GM19467 (cell line): ENCODE measurements at regions not wholly inside any gene's neighbourhood (a gene's known extent, or its start where the extent isn't known, plus 50 kb on each side); places are given as distances from the start of the nearest gene placed in this dataset.
"Not testable (repeated sequence)": the region's sequence is repeated elsewhere in the genome, so short reads cannot be mapped to it uniquely, and the experiment has no call there.

ENCODE experiments used
- ATAC-seq: cut with Tn5 transposase; IDR thresholded peaks from one replicate; pipeline ENCODE4 v1.9.1; 2021; ENCODE audit warnings: mild to moderate bottlenecking, moderate library complexity; ENCODE audit not compliant: unreplicated experiment

DNA sequence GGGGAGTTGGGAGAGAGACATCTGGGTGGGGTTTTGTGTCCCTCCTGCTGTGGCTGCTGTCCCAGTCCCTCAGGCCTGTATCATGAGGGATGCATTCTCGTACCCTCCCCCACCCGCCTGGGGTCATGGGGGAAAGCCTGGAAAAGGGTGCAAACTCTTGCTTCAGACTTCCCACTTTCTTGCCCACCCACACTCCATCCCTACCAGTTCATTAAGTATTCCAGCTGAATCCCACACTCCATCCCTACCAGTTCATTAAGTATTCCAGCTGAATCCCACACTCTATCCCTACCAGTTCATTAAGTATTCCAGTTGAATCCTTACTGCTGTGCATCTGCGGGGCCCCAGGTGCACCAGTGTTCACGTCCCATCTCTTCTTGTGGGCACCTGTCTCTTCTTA is 116.3 kb downstream of the ACAA2 start:
- no peak for ATAC-seq

DNA sequence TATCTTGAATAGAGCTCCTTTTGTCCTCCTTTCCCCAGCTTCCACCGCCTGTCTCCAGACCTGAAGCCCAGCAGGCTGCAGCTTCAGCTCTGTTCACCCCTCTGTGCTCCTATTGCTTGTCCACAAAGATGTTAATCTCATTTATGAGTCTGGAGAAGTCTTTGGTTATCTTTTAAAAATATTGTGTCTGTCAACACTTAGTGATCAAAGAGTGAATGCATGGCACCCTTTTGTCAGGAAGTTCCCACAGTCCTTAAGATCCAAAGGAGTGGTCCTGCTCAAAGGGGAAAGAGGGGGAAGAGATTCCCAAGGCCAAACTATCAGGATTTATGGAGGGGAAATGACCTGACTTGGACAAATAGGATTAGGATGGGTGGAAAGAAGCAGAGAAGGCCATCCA is 118.9 kb downstream of the ACAA2 start:
- ATAC-seq = no peak

DNA sequence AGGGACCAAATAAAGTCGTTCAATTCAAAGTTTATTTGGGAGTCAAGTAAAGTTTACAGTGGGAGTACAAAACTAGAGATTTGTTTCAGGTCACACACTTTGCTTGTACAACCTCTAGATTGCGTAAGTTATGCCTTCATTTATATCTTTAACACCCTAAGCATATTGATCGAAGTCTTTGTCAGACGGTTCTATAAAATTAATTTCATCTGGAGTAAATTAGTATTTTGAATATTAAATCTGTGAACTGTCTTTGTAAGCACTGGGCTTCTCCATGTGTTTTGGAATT is 119.7 kb downstream of the ACAA2 start:
- no peak for ATAC-seq

DNA sequence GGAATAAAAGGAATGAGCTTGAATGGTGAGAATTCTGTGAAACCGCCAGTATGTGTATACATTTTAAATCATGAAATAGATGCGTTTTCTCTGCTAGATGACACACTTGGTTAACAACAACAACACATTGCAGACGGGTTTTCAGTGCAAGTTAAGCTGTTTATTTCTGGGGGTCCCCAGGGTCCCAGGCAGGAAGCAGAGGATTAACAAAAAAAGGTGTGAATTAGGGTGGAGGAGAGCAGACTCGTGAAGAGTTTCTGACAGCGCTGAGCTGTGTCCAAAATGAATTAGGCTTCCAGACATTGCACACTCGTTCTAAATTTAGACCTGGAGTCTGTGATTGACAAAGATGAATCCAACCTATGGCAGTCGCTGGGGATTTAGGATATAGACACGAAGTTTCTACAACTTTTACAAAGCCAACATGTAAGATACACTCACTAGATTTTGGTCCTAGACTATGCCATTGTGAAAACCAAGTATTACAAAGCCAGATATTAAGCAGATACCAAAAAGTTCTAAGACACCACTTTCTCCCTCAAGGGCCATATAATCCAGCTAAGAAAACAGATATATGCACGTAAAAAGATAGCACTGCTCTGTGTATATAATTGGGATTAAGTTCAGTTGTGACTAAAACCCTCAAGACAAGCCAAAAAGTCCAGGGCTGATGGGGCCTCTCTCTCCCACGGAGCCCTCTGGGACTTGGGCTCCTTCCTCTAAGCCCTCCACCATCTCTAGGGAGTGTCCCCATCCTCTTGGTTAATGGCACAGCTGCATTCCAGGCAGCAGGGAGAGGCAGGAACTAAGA is 120.2 kb downstream of the ACAA2 start:
- no peak for ATAC-seq

DNA sequence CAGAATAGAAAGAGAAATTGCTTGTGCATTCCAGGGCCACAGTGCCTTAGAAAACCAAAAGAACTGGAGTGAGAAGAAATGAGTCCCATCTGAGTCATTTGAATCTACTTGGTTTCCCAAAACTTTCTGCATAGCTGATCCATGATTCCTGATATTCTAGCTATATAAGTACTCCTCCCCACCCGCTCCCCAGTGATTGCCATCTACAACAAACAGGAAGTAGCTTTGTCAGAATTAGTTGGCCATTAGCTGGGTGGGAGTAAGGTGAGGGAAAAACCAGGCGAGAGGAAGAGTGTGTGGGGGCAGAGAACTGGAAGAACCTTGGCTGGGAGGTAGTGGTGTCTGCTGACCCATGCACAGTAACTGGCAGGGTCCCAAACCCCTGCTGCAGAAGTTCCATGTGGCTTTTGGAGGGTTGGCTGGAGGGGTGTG is 122.1 kb downstream of the ACAA2 start:
- ATAC-seq = no peak

- no peak for ATAC-seq
Measured at GRCh38 chr18:49690312-49690711, 123.0 kb downstream of the ACAA2 start.

GRCh38 chr18:49685231-49685942 is 123.5 kb downstream of the LIPG start:
- ATAC-seq = no peak

DNA sequence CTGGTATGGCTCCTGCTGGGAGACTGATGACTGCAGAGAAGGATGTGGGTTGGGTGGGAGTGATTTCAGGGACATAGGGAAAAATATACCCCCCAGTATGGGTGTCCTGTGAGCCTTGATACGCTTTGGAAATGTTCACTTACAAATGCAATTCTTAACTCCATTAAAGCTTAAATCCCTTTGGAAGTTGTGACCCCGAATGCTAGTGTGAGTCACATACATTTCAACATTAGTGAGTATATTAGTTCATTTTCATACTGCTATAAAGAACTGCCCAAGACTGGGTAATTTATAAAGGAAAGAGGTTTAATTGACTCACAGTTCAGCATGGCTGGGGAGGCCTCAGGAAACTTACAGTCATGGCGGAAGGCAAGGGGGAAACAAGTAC is 120.9 kb downstream of the LIPG start:
- ATAC-seq = not testable (repeated sequence)

GRCh38 chr18:49682173-49682802 is 120.4 kb downstream of the LIPG start:
- ATAC-seq = no peak

- no peak for ATAC-seq
Measured at GRCh38 chr18:49681387-49681786, 119.5 kb downstream of the LIPG start.

GRCh38 chr18:49678440-49678839 is 116.6 kb downstream of the LIPG start:
- ATAC-seq = no peak

DNA sequence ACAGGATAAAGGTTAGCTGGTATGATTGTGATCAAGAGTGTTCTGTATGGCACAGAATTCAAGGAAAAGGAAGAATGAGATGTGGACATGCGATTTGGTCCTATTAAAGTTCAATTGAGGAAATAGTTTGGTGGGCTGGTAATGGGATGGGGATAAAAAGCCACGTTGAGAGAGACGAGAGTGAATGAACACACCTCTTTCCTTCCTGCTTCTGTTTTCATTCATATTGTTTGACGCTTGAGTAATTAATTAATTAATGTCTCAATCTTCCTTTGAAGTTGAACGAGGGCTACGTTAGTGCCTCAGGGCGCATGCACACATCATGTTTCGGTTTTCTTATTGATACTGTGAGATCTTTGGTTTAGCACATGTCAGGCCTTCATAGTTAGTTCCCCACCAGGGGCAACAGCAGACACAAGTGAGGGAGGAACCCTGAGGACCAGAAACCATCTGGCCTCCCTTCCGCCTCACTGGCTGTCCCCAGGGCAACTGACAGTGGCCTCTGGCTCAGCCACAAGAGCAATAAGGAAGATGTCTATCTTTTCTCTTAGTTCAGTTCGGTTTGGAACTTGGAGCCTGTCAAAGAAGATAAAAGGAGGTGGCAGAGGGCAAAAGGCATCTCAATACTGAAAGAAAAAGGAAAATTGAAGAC is 116.0 kb downstream of the LIPG start:
- ATAC-seq = peak; percentile 95

GRCh38 chr18:49677081-49677480 is 115.2 kb downstream of the LIPG start:
- no peak for ATAC-seq

DNA sequence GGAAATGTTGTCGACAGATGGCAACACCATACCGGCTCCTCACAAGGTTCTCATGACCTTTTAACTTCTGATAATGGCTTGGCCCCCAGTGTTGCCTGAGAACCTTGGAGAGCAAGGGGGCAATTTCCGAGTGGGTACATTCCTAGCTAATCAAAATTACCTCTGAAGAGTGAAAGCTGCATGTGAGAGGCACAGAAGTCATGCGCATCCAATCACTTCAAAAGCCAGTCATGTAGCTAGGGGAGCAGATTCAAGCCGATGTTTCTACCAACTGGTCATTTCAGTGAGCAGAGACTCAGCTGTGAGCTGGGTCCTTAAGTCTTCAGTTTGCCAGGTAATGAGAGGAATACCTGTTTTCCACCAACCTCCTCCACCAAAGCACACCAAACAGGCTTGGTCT is 111.4 kb downstream of the LIPG start:
- ATAC-seq = no peak

GRCh38 chr18:49672853-49673252 is 111.0 kb downstream of the LIPG start:
- no peak for ATAC-seq

DNA sequence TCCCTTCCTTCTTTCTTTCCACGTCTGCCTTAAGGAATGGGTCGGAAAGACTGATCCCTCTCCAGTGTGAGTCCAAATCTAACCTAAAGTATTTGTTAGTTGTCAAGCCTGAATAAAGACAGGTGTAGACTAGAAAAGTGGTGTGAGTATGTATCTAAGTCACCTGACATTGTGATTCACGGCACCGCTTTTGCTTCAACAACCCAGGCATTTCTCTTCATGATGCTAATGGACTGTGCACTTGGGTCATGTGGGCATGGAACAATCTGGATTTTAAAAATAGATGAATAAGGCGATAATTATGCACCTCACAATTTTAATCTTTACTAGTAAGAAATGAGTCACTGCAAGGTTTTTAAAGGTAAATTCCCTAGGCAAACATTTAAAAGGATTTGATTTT is 107.5 kb downstream of the LIPG start:
- no peak for ATAC-seq

DNA sequence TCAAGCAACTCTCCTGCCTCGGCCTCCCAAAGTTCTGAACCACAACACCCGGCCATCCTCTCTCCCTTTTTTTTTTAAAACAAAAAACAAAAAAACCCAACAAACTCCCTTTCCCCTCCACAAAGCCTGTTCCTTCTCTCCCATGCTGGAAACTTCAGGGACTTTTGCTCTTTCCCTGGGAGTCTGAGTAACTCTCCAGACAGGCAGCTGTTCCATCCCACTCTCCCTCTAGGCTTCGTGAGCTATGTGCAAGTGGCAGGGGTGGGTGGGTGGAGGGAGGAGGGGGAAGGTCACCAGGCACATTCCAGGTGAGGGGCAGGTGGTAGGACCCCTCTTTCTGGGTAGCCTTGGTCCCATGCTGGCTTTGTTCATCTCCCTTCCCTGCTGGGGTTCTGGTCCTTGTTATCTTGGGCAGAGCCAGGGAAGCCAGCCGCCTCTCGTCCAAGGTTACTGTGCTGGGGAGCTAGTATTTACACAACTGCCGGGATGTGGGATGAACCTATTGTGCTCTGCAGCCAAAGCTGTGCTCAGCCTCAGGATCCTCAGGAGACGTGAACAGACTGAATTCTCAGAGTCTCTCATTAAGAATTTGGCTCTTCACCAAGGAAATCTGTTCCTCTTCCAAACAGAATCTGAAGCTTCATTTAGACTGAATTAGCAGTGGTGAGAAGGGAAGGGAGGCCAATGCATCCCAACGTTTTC is 106.9 kb downstream of the LIPG start:
- ATAC-seq = no peak

DNA sequence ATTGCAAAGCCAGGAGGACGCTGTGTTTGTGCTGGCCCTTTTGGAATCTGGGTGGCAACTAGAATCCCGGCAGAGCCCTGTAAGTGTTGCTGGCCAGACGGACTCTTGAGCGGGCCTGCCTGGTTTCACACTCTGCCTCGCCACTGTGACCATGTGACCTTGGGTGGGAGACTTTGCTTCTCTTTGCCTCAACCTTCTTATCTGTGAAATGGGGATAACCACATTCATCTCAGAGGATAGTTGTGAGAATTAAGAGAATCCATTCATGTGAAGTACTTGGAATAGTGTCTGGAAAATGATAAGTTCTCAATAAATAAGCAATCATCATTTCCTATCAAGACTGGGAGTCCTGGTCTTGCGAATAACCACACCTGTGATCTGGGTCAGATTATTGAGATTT is 105.6 kb downstream of the LIPG start:
- ATAC-seq = no peak

DNA sequence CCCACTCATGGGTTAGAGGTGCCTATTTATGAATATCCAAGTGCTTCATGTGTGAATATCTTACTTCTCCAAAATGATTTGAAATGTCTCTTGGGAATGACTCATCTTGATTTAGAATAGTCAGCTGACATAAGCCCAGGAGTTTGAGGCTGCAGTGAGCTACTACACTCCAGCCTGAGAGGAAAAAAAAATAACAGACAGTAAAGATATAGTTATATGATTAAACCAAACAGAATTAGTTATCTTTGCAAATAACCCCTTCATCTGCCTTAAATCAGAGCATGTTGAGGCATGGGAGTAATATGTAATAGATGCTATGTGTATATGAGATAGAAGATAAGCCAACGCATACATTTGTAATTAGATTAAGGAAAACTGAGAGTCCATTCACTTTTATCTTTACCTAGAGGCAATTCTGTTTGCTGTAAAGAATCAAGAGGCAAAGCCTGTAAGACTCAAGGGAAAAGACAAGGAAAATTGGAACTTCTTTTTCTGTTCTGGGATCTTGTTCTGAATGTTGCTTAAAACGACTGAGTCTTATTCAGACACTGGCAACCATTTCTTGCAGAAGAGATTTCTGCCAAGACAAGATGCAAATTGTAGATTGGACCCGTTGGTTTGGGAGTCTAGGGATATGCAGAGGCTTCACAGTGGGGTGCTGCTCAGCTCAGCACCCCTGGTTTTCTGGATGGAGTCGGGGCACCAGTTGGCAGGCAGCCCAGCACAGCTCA is 104.4 kb downstream of the LIPG start:
- no peak for ATAC-seq
